Peyer's patch (tissue), 4 donors: ENCODE measurements at regions not wholly inside any gene's neighbourhood (a gene's known extent, or its start where the extent isn't known, plus 50 kb on each side); places are given as distances from the start of the nearest gene placed in this dataset.

ENCODE experiments used
- DNase-seq, 3 donors: peaks; one replicate each; pipeline ENCODE4 v3.0.0-alpha.2; 2017 to 2019
- H3K27ac ChIP-seq, 4 donors: fragments of 200-600 bp; sonication (generic); one replicate each; pipeline ENCODE4 v1.5.1; 2016 to 2019
- H3K27me3 ChIP-seq, 2 donors: fragments of 200-600 bp; sonication (generic); one replicate each; pipeline ENCODE4 v1.5.1; 2019
- H3K36me3 ChIP-seq, 3 donors: fragments of 200-600 bp; sonication (generic); one replicate each; pipeline ENCODE4 v1.5.1; 2016 to 2019
- H3K4me1 ChIP-seq, 4 donors: fragments of 200-600 bp; sonication (generic); one replicate each; pipeline ENCODE4 v1.5.1; 2016 to 2019
- H3K4me3 ChIP-seq, 4 donors: fragments of 200-600 bp; sonication (generic); 1 replicate in 3 of 4; 2 replicates in 1 of 4; pipeline ENCODE4 v1.5.1; 2016 to 2019; ENCODE audit warnings: mild to moderate bottlenecking in 1 of 4
- H3K9me3 ChIP-seq, 4 donors: fragments of 200-600 bp; sonication (generic); one replicate each; pipeline ENCODE4 v1.5.1; 2016 to 2019; ENCODE audit warnings: mild to moderate bottlenecking in 1 of 4
- POLR2A ChIP-seq, 2 donors: fragments of 450-650 bp; IDR thresholded peaks; one replicate each; pipeline ENCODE4 v1.5.1; 2017; ENCODE audit warnings: antibody characterized with exemption in 2 of 2, mild to moderate bottlenecking in 2 of 2, moderate library complexity in 2 of 2
- TF ChIP-seq, protein P1 (sequence below), 6 experiments: fragments of 450-650 bp in 4 of 6; fragments of 200-600 bp in 2 of 6; sonication (generic) in 1 of 6; IDR thresholded peaks; one replicate each; pipeline ENCODE4 v1.5.1; 2017 to 2019; ENCODE audit warnings: antibody characterized with exemption in 6 of 6, mild to moderate bottlenecking in 3 of 6, moderate library complexity in 1 of 6

GRCh38 chr5:101278011-101278687, 375.1 kb upstream of the ST8SIA4 start:
- TF ChIP-seq, protein P1, sequence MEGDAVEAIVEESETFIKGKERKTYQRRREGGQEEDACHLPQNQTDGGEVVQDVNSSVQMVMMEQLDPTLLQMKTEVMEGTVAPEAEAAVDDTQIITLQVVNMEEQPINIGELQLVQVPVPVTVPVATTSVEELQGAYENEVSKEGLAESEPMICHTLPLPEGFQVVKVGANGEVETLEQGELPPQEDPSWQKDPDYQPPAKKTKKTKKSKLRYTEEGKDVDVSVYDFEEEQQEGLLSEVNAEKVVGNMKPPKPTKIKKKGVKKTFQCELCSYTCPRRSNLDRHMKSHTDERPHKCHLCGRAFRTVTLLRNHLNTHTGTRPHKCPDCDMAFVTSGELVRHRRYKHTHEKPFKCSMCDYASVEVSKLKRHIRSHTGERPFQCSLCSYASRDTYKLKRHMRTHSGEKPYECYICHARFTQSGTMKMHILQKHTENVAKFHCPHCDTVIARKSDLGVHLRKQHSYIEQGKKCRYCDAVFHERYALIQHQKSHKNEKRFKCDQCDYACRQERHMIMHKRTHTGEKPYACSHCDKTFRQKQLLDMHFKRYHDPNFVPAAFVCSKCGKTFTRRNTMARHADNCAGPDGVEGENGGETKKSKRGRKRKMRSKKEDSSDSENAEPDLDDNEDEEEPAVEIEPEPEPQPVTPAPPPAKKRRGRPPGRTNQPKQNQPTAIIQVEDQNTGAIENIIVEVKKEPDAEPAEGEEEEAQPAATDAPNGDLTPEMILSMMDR (IDR thresholded peaks at IDR 0.05) = no peak
- TF ChIP-seq POLR2A (IDR thresholded peaks at IDR 0.05) = no peak
- no peaks in the 10 kb centered on the region for H3K27me3 ChIP-seq
- no peaks in the 10 kb centered on the region for H3K4me1 ChIP-seq
- no peaks in the 10 kb centered on the region for H3K36me3 ChIP-seq
- no peak overlapping the region for H3K27ac ChIP-seq
- H3K4me3 ChIP-seq = no peak overlapping the region
- no peaks in the 10 kb centered on the region for H3K9me3 ChIP-seq
- DNase-seq = no peak

DNA sequence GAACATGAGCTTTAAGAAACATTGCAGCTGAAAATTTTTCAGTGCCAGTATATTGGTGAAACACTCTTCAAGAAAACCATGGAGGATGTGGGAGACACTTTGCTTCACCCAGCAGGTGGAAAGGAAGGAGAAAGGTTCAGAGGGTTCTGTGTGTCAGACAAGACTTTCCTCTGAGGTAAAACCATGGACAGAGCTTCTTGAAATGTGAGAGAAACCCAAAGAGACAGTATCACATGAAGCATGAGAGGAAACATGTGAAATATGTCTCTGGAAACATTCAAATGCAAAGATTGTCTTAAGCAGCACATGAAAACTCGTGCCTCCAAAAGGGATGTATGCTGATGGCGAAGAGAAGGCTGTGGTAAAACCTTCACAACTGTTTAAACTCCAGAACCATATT, 368.9 kb upstream of the ST8SIA4 start:
- H3K36me3 ChIP-seq = no peaks in the 10 kb centered on the region
- H3K9me3 ChIP-seq = no peaks in the 10 kb centered on the region
- H3K27ac ChIP-seq = no peak overlapping the region
- H3K4me1 ChIP-seq = no peaks in the 10 kb centered on the region
- no peak for DNase-seq
- H3K27me3 ChIP-seq = no peaks in the 10 kb centered on the region
- no peak overlapping the region for H3K4me3 ChIP-seq
- TF ChIP-seq, protein P1 (IDR thresholded peaks at IDR 0.05) = no peak
- TF ChIP-seq POLR2A (IDR thresholded peaks at IDR 0.05) = no peak

DNA sequence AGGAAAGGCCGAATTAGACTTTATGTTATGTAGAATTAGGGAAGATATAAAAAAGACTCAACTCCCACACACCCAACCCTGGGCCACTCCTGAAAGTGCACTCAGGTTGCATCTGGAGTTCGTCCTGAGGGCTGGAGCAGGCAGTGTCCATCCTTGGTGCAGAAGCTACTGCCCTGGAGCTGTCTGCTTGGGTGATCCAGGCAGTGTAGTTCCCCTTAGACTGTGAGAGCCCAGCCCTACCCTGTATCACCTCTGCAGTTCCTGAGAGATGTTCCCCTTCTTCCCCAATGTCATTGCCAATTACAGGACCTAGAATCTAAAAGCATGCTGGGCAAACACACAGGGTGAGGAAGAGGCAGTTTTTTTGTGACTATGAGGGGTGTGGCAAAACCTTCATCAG, 368.3 kb upstream of the ST8SIA4 start:
- no peaks in the 10 kb centered on the region for H3K4me1 ChIP-seq
- H3K27me3 ChIP-seq = no peaks in the 10 kb centered on the region
- no peak overlapping the region for H3K4me3 ChIP-seq
- H3K27ac ChIP-seq = no peak overlapping the region
- no peaks in the 10 kb centered on the region for H3K9me3 ChIP-seq
- no peaks in the 10 kb centered on the region for H3K36me3 ChIP-seq
- TF ChIP-seq POLR2A (IDR thresholded peaks at IDR 0.05) = no peak
- TF ChIP-seq, protein P1 (IDR thresholded peaks at IDR 0.05) = no peak
- DNase-seq = no peak

GRCh38 chr5:101260857-101261256, 357.8 kb upstream of the ST8SIA4 start:
- Histone ChIP-seq H3K9me3 (no peaks in the 10 kb centered on the region), H3K4me3 (no peak overlapping the region), H3K4me1 (peaks cover 0 to 5% (median 0%) of the 10 kb centered on the region in 4 donors), H3K36me3 (no peaks in the 10 kb centered on the region), H3K27ac (no peak overlapping the region), H3K27me3 (no peaks in the 10 kb centered on the region)
- no peak for TF ChIP-seq POLR2A (IDR thresholded peaks at IDR 0.05)
- TF ChIP-seq, protein P1 (IDR thresholded peaks at IDR 0.05) = no peak
- no peak for DNase-seq

DNA sequence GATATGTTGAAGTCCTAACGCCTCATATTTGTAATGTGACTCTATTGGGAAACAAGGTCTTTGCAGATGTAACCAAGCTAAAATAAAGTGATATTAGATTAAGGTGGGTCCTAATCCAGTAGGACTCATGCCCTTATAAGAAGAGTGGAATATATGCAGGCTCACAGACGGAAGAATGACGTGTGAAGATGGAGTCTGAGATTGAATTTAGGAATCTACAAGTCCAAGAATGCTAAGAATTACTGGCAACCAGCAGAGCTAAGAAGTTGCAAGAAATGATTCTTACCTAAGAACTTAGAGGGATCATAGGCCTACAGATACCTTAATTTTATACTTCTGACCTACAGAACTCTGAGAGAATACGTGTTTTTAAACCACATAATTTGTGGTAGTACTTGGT, 350.0 kb upstream of the ST8SIA4 start:
- Histone ChIP-seq H3K4me3 (no peak overlapping the region), H3K4me1 (no peaks in the 10 kb centered on the region), H3K27ac (no peak overlapping the region), H3K9me3 (no peaks in the 10 kb centered on the region), H3K27me3 (no peaks in the 10 kb centered on the region), H3K36me3 (no peaks in the 10 kb centered on the region)
- TF ChIP-seq POLR2A (IDR thresholded peaks at IDR 0.05) = no peak
- TF ChIP-seq, protein P1 (IDR thresholded peaks at IDR 0.05) = no peak
- no peak for DNase-seq

GRCh38 chr5:101244621-101245020, 341.5 kb upstream of the ST8SIA4 start:
- Histone ChIP-seq H3K27ac (no peak overlapping the region), H3K4me1 (no peaks in the 10 kb centered on the region), H3K27me3 (no peaks in the 10 kb centered on the region), H3K36me3 (no peaks in the 10 kb centered on the region), H3K4me3 (no peak overlapping the region), H3K9me3 (no peaks in the 10 kb centered on the region)
- no peak for TF ChIP-seq POLR2A (IDR thresholded peaks at IDR 0.05)
- TF ChIP-seq, protein P1 (IDR thresholded peaks at IDR 0.05) = no peak
- DNase-seq = no peak
